Muscle layer of colon (tissue), 2 donors: ENCODE measurements at regions not wholly inside any gene's neighbourhood (a gene's known extent, or its start where the extent isn't known, plus 50 kb on each side); places are given as distances from the start of the nearest gene placed in this dataset.

ENCODE experiments used
- H3K27ac ChIP-seq: one replicate; pipeline ENCODE4 v1.7.0; 2013; ENCODE audit warnings: low read depth, mild to moderate bottlenecking, low read length, moderate library complexity
- H3K27me3 ChIP-seq, 2 donors: one replicate each; pipeline ENCODE4 v1.7.0; 2013; ENCODE audit warnings: low read length in 2 of 2, mild to moderate bottlenecking in 2 of 2; ENCODE audit not compliant: insufficient read depth in 2 of 2, control insufficient read depth in 1 of 2
- H3K36me3 ChIP-seq: one replicate; pipeline ENCODE4 v1.7.0; 2013; ENCODE audit warnings: mild to moderate bottlenecking, low read length; ENCODE audit not compliant: insufficient read depth
- H3K4me1 ChIP-seq: one replicate; pipeline ENCODE4 v1.7.0; 2013; ENCODE audit warnings: mild to moderate bottlenecking, low read length; ENCODE audit not compliant: insufficient read depth
- H3K4me3 ChIP-seq, 2 donors: one replicate each; pipeline ENCODE4 v1.7.0; 2013; ENCODE audit warnings: low read length in 2 of 2, low read depth in 1 of 2, mild to moderate bottlenecking in 1 of 2, moderate library complexity in 1 of 2
- H3K9ac ChIP-seq: one replicate; pipeline ENCODE4 v1.7.0; 2013; ENCODE audit warnings: low read length
- H3K9me3 ChIP-seq: one replicate; pipeline ENCODE4 v1.7.0; 2013; ENCODE audit warnings: mild to moderate bottlenecking, low read length
- donor health status: abdominal sarcoma.
- donor health status: Adenocarcinoma of cecum.

GRCh38 chr4:3680656-3681055 is 85.5 kb upstream of the ADRA2C start:
- no peaks in the 10 kb centered on the region for H3K4me1 ChIP-seq
- H3K9me3 ChIP-seq, result no peaks in the 10 kb centered on the region
- no peak overlapping the region for H3K27ac ChIP-seq
- H3K9ac ChIP-seq, result no peak overlapping the region
- H3K36me3 ChIP-seq, result no peaks in the 10 kb centered on the region
- H3K27me3 ChIP-seq, result peaks cover 0 to 16% of the 10 kb centered on the region in 2 donors
- H3K4me3 ChIP-seq, result no peak overlapping the region

GRCh38 chr4:3679851-3680311 is 86.3 kb upstream of the ADRA2C start:
- peaks cover 0 to 16% of the 10 kb centered on the region in 2 donors for H3K27me3 ChIP-seq

GRCh38 chr4:3679071-3679825 is 86.9 kb upstream of the ADRA2C start:
- H3K9ac ChIP-seq, result no peak overlapping the region
- H3K27me3 ChIP-seq, result peaks cover 0 to 16% of the 10 kb centered on the region in 2 donors
- H3K9me3 ChIP-seq, result no peaks in the 10 kb centered on the region
- no peaks in the 10 kb centered on the region for H3K4me1 ChIP-seq
- H3K4me3 ChIP-seq, result no peak overlapping the region
- H3K27ac ChIP-seq, result no peak overlapping the region
- H3K36me3 ChIP-seq, result no peaks in the 10 kb centered on the region

More at GRCh38 chr4:3679851-3680311, 86.3 kb upstream of the ADRA2C start:
- H3K36me3 ChIP-seq, result no peaks in the 10 kb centered on the region
- H3K27ac ChIP-seq, result no peak overlapping the region
- H3K4me3 ChIP-seq, result no peak overlapping the region
- H3K9ac ChIP-seq, result no peak overlapping the region
- H3K9me3 ChIP-seq, result no peaks in the 10 kb centered on the region
- H3K4me1 ChIP-seq, result no peaks in the 10 kb centered on the region

- H3K9me3 ChIP-seq, result no peaks in the 10 kb centered on the region
- no peak overlapping the region for H3K27ac ChIP-seq
- no peak overlapping the region for H3K4me3 ChIP-seq
- H3K4me1 ChIP-seq, result no peaks in the 10 kb centered on the region
- peaks cover 0 to 16% of the 10 kb centered on the region in 2 donors for H3K27me3 ChIP-seq
- no peaks in the 10 kb centered on the region for H3K36me3 ChIP-seq
- no peak overlapping the region for H3K9ac ChIP-seq
These were observed 88.5 kb upstream of the ADRA2C start for GRCh38 chr4:3677748-3678070.

GRCh38 chr4:3676907-3677747 is 89.1 kb upstream of the ADRA2C start:
- no peak overlapping the region for H3K4me3 ChIP-seq
- no peaks in the 10 kb centered on the region for H3K9me3 ChIP-seq
- H3K36me3 ChIP-seq, result no peaks in the 10 kb centered on the region
- peaks cover 0 to 16% of the 10 kb centered on the region in 2 donors for H3K27me3 ChIP-seq
- no peak overlapping the region for H3K27ac ChIP-seq
- H3K9ac ChIP-seq, result no peak overlapping the region
- H3K4me1 ChIP-seq, result no peaks in the 10 kb centered on the region

GRCh38 chr4:3676196-3676595 is 90.0 kb upstream of the ADRA2C start:
- no peak overlapping the region for H3K4me3 ChIP-seq
- peaks cover 0 to 16% of the 10 kb centered on the region in 2 donors for H3K27me3 ChIP-seq
- H3K27ac ChIP-seq, result no peak overlapping the region

GRCh38 chr4:3675251-3676115 is 90.7 kb upstream of the ADRA2C start:
- H3K4me1 ChIP-seq, result no peaks in the 10 kb centered on the region
- H3K9ac ChIP-seq, result no peak overlapping the region
- H3K4me3 ChIP-seq, result no peak overlapping the region
- no peaks in the 10 kb centered on the region for H3K9me3 ChIP-seq
- H3K36me3 ChIP-seq, result no peaks in the 10 kb centered on the region
- peaks cover 0 to 16% of the 10 kb centered on the region in 2 donors for H3K27me3 ChIP-seq
- H3K27ac ChIP-seq, result no peak overlapping the region

More at GRCh38 chr4:3676196-3676595, 90.0 kb upstream of the ADRA2C start:
- Histone ChIP-seq H3K9me3 (no peaks in the 10 kb centered on the region), H3K36me3 (no peaks in the 10 kb centered on the region), H3K4me1 (no peaks in the 10 kb centered on the region), H3K9ac (no peak overlapping the region)

GRCh38 chr4:3674479-3674851 is 91.7 kb upstream of the ADRA2C start:
- H3K4me3 ChIP-seq, result no peak overlapping the region
- no peaks in the 10 kb centered on the region for H3K4me1 ChIP-seq
- H3K36me3 ChIP-seq, result no peaks in the 10 kb centered on the region
- H3K27ac ChIP-seq, result no peak overlapping the region
- H3K9me3 ChIP-seq, result no peaks in the 10 kb centered on the region
- no peak overlapping the region for H3K9ac ChIP-seq
- peaks cover 0 to 16% of the 10 kb centered on the region in 2 donors for H3K27me3 ChIP-seq

GRCh38 chr4:3673716-3674478 is 92.3 kb upstream of the ADRA2C start:
- H3K27me3 ChIP-seq, result peaks cover 0 to 16% of the 10 kb centered on the region in 2 donors
- H3K4me1 ChIP-seq, result no peaks in the 10 kb centered on the region
- no peaks in the 10 kb centered on the region for H3K9me3 ChIP-seq
- no peak overlapping the region for H3K4me3 ChIP-seq
- H3K27ac ChIP-seq, result no peak overlapping the region
- no peak overlapping the region for H3K9ac ChIP-seq
- H3K36me3 ChIP-seq, result no peaks in the 10 kb centered on the region

- no peak overlapping the region for H3K27ac ChIP-seq
- peaks cover 0 to 16% of the 10 kb centered on the region in 2 donors for H3K27me3 ChIP-seq
- no peaks in the 10 kb centered on the region for H3K9me3 ChIP-seq
- H3K36me3 ChIP-seq, result no peaks in the 10 kb centered on the region
- no peaks in the 10 kb centered on the region for H3K4me1 ChIP-seq
- no peak overlapping the region for H3K9ac ChIP-seq
- no peak overlapping the region for H3K4me3 ChIP-seq
These were observed 93.0 kb upstream of the ADRA2C start for GRCh38 chr4:3673176-3673575.
